MV-4-11 (cell line): ENCODE measurements at regions not wholly inside any gene's neighbourhood (a gene's known extent, or its start where the extent isn't known, plus 50 kb on each side); places are given as distances from the start of the nearest gene placed in this dataset.
"Not testable (repeated sequence)": the region's sequence is repeated elsewhere in the genome, so short reads cannot be mapped to it uniquely, and the experiment has no call there.

Experiments
- DNase-seq: peaks from one replicate; lab custom pipeline; 2025; lab: John Stamatoyannopoulos, UW

- DNase-seq: no peak
Measured at GRCh38 chr2:120626566-120626965, 109.1 kb upstream of the GLI2 start.

- no peak for DNase-seq
Measured at GRCh38 chr2:120628248-120628647, 107.4 kb upstream of the GLI2 start.

DNA sequence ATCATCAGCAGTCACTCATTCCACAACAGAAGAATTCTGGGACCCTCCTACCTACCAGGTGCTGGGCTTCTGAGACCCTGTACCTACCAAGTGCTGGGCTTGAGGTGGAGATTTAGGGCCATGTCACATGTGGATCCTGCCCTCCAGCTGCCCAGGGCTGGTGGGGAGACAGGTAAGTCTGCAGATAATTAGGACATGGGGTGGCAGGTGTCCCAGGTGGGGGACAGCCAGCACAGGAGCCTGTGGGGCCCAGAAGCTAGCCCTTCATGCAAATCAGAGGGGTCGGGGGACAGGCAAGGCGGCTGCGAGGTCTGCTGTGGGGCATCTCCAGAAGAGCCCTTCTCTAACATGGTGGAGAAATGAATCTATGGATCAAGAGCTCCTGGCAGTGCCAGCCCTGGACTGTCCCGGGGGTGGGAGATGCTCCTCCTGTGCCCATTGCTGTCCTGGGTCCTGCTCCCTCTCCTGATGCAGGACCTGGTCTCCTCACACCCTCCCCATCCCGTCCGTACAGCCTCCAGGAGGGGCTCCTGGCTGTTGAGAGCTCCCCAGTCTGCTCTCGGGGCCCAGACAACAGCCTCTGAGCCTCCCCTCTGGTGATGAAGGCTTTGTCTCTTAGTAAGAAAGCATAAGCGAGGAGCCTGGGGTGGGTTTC lies 106.3 kb upstream of the GLI2 start:
- DNase-seq: no peak

- no peak for DNase-seq
Measured at GRCh38 chr2:120630031-120630701, 105.5 kb upstream of the GLI2 start.

GRCh38 chr2:120631236-120631635 lies 104.4 kb upstream of the GLI2 start:
- DNase-seq: no peak

DNA sequence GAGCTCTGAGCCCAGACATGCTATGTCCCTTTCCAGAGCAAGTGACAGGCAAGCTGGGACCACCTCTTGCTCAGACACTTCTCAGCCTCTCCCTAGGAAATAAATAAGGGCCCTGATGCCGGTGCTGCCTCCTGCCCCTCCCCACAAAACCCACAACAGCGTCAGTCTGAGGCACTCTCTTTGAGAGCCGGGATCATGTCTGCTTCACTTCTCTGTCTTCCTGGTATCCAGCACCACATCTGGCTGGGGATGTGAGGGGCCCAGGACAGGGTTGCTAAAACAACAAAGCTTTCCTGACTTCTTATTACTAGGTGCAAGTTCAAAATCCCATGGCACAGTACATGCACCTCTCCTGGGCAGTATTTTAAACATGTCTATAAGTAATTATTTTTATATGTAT lies 103.9 kb upstream of the GLI2 start:
- no peak for DNase-seq

GRCh38 chr2:120632796-120633646 lies 102.6 kb upstream of the GLI2 start:
- DNase-seq: no peak

DNA sequence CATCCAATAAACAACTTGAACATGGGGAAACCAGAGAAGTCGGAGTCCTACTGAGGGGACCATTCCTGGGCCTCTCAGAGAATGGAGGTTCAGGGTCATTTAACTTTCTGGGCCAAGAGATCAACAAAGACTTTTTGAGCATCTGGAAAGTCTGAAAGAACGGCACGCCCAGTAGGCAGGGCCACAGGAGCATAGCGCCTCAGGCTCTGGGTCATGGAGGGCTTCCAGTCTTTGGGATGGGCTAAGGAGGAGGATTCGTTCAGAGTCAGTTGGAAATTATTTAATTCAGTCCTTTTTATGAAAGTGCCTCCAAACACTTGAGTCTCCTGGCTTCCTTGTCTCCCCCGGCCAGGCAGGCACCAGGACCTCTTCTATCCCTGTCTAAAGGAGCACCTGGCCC lies 101.1 kb upstream of the GLI2 start:
- DNase-seq: no peak

- no peak for DNase-seq
Measured at GRCh38 chr2:120635146-120635545, 100.5 kb upstream of the GLI2 start.

- DNase-seq: no peak
Measured at GRCh38 chr2:120637847-120638246, 97.8 kb upstream of the GLI2 start.

DNA sequence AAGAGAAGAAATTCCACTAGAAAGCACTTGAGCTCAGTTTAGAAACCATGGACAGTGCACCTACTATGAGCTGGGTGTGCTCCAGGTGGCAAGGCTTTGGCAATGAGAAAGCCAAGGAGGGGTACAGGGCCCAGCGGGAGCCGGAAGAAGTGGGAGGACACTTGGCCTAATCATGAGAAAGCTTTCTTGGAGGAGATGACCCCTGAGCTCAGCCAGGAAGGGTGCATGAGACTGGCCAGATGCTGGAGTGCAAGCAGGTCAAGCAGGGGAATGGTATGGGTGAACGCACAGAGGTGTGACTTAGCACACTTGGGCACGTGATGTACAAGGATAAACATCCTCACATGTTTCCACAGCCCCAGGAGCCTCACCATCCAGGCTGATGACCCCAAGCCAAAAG lies 97.2 kb upstream of the GLI2 start:
- DNase-seq: no peak

DNA sequence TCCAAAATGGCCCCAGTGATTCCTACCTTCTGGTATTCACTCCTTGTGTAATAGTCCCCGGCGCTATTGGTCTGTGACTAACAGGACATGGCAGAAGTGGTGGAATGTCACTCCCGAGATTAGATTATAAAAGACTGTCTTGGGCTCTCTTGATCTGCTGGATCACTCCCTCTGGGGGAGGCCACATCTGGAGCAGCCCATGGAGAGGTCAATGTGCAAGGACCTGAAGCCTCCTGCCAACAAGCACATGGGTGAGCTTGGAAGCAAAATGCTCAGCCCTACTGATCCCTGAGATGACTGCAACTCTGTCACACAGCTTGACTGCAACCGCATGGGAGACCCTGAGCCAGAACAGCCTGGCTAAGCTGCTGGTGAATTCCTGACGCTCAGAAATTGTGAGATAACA lies 94.3 kb upstream of the GLI2 start:
- DNase-seq: no peak

- no peak for DNase-seq
Measured at GRCh38 chr2:120642646-120643045, 93.0 kb upstream of the GLI2 start.

- DNase-seq: no peak
Measured at GRCh38 chr2:120646994-120647393, 88.7 kb upstream of the GLI2 start.

GRCh38 chr2:120647487-120647886 lies 88.2 kb upstream of the GLI2 start:
- no peak for DNase-seq

DNA sequence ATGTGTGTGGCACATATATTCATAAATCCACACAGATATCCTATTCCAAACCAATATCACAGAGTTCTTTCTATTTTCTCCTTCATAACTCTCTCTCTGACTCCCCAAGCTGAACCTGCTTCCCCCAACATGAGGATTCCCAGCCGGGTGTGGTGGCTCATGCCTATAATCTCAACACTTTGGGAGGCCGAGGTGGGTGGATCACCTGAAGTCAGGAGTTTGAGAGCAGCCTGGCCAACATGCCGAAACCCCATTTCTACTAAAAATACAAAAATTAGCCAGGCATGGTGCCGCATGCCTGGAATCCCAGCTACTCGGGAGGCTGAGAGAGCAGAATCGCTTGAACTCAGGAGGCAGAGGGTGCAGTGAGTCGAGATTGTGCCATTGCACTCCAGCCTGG lies 86.3 kb upstream of the GLI2 start:
- DNase-seq: not testable (repeated sequence)

DNA sequence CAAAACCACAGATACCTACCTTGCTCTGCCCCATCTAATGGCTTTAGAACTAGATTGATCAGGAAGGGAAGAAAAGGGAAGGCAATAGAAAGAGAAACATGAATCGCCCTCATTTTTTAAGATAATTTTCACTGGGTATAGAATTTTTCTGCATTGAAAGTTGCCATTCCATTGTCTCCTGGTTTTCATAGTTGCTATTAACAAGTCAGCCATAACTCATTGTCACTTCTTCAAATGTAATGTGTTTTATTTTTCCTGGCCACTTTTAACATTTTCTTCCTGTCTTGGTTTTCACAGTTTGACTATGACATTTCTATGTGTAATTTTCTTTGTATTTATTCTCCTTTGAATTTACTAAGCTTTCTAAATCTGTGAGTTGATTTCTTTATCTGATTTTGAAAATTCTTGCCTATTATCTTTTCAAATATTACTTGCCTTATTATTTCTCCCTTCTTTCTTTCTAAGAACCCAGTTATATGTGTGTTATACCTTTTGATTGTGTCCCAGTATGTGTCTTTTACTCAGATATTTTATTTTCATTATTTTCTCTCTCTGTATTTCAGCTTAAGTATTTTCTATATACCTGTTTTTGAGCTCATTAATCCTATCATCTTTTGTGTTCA lies 85.5 kb upstream of the GLI2 start:
- peak; percentile 8 for DNase-seq

- no peak for DNase-seq
Measured at GRCh38 chr2:120651818-120652217, 83.8 kb upstream of the GLI2 start.

DNA sequence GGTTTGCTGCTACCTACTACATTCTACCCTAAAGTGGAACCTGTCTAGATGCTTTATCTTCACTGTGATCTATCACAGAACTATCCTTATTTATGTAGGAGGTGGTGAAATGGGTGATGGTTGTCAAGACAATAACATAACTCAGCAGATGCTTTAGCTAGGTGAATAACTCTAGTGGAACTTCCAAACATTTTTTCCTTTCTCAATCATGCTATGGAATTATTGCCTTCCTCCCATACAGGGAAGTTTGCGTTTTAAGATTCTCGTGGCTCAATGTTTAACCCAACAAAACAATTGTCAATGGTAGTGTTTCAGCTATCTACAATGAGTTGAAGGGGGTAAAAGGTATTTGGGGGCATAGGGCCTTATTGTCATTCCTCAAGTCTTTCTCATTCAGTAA lies 82.6 kb upstream of the GLI2 start:
- DNase-seq: no peak

GRCh38 chr2:120653871-120654270 lies 81.8 kb upstream of the GLI2 start:
- DNase-seq: no peak

- DNase-seq: no peak
Measured at GRCh38 chr2:120654381-120655134, 81.1 kb upstream of the GLI2 start.
